NCI-H748 (cell line): ENCODE measurements at regions not wholly inside any gene's neighbourhood (a gene's known extent, or its start where the extent isn't known, plus 50 kb on each side); places are given as distances from the start of the nearest gene placed in this dataset.

ENCODE experiments used
- DNase-seq: peaks from one replicate; lab custom pipeline; 2025; ENCODE audit not compliant: unreplicated experiment; lab: John Stamatoyannopoulos, UW

- DNase-seq = no peak
Measured at GRCh38 chr9:118558891-118559290, 810.3 kb downstream of the BRINP1 start.

DNA sequence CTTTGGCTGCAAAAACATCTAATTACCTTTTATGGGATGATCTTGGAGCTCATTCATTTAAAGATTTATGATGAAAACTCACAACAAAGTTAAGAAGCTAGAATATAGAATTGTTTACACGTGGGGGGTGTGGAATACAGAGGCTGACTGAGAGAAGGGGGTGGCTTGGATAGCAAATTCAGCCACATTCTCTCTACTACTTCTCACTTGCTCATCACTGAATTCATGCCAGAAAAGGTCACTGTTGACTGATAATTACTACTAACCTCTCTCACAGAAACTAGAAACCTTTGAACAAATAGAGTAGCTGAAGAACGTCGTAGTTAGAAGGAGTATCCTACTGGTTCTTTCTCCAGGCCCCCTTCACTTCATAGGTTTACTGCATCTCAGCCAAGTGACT lies 808.2 kb downstream of the BRINP1 start:
- peak; percentile 60 for DNase-seq

- no peak for DNase-seq
Measured at GRCh38 chr9:118563677-118564076, 805.6 kb downstream of the BRINP1 start.

GRCh38 chr9:118567861-118568260 lies 801.4 kb downstream of the BRINP1 start:
- DNase-seq = no peak

DNA sequence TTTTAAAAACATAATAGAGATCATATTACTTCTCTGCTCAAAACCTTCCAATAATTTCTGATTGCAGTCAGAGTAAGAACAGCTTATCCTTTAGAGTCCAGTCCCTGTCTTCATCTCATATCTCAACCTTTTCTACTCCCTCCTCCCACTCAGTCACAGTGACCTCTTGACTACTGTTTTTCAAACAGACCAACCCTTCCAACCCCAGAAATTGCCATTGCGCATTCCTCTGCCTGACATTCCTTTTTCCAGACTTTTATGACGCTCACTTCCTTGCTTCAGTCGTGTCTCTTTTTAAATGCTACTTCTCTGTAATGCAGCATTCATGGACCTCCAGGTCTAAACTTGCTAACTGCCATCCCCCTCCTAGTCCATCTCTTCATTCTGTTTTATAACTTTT lies 800.5 kb downstream of the BRINP1 start:
- DNase-seq = no peak

DNA sequence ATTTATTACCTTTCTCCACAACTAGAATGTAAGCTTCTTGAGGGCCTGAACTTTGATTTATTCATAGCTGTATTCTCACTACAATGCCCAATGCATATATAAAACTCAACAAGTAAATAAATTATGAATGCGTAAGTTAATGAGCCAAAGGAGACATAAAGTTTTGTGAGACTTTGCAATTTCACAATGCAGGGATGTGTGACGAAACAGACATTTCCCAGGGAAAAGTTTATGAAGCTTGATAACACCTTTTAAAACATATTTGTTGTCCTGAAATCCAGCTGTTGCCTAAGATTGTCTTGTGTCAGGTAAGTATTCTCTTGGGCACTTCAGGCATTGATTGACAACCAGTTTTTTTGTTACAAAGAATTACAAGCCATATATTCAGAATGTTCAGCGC lies 800.1 kb downstream of the BRINP1 start:
- DNase-seq = no peak

DNA sequence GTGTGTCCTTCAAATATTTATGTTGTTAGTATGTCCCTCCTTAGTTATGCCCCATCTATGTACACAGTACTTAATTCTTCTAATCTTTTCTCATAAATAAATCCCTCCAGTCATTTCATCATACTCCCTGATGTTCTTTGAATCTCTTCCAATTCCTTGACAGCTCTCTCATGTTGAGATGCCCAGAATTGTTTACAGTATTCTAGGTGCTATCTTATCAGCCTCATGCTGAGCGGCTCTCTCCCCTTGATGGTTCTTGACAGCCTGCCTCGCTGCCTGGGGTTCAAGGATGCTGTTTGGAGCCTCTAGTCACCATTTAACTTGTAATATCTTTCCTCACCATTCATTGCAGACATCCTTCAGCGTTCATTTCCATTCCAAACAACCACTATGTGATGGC lies 799.2 kb downstream of the BRINP1 start:
- DNase-seq = no peak

DNA sequence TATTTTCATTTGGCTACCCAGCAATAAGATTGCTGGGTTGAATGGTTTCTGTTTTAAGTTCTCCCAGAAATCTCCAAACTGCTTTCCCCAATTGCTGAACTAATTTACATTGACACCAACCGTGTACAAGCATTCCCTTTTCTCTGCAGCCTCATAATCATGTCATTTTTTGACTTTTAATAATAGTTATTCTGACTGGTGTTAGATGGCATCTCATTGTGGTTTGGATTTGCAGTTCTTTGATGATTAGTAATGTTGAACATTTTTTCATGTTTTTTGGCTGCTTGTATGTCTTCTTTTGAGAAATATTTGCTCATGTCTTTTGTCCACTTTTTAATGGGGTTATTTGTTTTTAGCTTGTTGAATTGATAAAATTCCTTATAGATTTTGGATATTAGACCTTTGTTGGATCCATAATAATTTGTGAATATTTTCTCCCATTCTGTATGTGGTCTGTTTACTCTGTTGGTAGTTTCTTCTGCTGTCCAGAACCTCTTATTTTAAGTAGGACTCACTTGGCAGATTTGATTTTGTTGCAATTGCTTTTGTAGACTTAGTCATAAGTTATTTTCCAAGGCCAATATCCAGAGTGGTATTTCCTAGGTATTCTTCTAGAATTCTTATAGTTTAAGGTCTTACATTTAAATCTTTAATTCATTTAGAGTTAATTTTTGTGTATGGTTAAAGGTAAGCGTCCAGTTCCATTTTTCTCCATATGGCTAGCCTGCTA lies 793.7 kb downstream of the BRINP1 start:
- DNase-seq = no peak

- no peak for DNase-seq
Measured at GRCh38 chr9:118577121-118577520, 792.1 kb downstream of the BRINP1 start.

- DNase-seq = no peak
Measured at GRCh38 chr9:118578467-118578866, 790.8 kb downstream of the BRINP1 start.

DNA sequence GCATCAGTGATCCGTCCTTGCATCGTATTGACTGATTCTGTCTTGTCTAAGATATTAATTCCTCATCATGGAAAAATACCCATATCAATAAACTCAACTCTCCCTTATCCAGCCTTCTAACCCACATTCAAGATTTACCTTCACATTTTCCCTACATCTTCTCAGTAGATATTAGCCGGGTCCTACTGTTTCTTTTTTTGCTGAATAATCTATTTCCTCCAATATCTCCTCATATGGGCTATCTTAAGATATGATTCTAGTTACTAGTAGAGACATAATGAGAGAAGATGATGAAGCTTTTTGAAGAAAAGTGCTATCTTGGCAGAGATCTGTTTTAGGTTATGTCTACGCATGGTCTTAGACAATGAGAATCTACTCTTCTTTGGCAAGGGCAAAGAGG lies 785.8 kb downstream of the BRINP1 start:
- no peak for DNase-seq

GRCh38 chr9:118586978-118587377 lies 782.3 kb downstream of the BRINP1 start:
- no peak for DNase-seq

GRCh38 chr9:118594428-118594827 lies 774.8 kb downstream of the BRINP1 start:
- no peak for DNase-seq

DNA sequence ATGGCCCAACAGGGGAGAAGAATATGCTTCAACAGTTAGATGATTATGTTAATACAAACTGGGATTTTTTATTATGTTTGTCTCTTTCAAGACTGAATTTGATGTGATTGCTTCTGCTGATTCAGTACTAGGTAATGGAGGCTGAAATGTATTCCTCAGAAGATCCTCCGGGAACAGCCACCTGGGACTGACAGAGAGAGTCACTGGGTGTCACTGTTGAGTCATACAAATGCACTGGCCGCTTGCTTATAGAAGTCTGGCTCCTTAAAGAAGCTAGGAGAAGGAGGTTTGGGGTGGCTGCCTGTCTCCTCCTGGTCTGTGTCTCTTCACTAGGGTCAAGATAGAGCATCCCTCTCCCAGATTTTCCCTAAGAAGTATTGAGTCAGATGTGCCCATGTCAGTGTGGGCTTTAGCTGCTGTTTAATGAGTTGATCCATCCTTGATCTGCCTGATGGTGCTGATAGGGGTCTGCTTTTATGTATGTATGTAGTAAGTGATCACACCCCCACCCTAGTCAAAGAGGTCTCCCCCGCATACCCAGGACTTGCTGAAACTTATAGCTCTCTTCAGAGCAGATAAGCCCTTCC lies 773.4 kb downstream of the BRINP1 start:
- peak; percentile 87 for DNase-seq

GRCh38 chr9:118596374-118597015 lies 772.7 kb downstream of the BRINP1 start:
- DNase-seq = no peak

DNA sequence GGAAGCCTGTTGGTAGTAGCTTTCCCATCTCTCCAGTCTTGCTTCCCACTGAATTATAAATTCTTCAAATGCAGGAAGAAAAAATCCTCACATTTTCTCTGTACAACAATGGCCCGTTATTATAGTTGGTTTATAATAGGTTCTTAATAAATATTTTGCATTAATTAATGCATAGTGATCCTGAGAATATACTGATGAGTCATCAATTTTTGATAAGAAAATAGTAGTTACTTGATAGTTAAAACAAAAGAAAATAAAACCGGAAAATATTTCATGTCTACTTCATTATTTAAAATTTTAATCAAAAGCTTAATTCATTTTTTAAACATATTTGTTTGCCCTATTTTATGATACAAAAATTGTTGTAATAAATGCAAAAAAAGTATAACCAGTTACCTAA lies 762.6 kb downstream of the BRINP1 start:
- DNase-seq = no peak

GRCh38 chr9:118609355-118610044 lies 759.7 kb downstream of the BRINP1 start:
- no peak for DNase-seq

DNA sequence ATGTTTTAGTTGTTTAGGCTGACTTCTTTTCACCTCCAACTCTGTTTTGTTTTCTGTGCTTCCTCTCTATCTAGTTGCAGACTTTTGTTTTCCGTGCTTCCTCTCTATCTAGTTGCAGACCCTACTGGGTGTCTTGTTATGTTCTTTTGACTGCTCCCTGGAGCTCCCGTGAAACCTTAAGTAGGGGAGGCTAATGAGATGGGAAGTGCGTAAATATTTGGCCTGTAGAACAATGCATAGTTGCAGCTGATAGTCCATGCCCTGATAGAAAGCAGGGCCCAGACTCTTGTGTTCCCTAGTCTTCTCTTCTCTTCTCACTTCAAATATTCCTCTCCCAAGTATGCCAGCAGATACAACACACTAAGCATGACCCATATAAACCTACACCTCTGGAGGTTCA lies 757.0 kb downstream of the BRINP1 start:
- no peak for DNase-seq

- no peak for DNase-seq
Measured at GRCh38 chr9:118613996-118614395, 755.2 kb downstream of the BRINP1 start.

GRCh38 chr9:118618084-118618483 lies 751.2 kb downstream of the BRINP1 start:
- DNase-seq = no peak

GRCh38 chr9:118618849-118619248 lies 750.4 kb downstream of the BRINP1 start:
- DNase-seq = no peak

GRCh38 chr9:118624608-118625007 lies 744.6 kb downstream of the BRINP1 start:
- DNase-seq = no peak
